ENCODE measurements at regions not wholly inside any gene's neighbourhood (a gene's known extent, or its start where the extent isn't known, plus 50 kb on each side); places are given as distances from the start of the nearest gene placed in this dataset.
"Not testable (repeated sequence)": the region's sequence is repeated elsewhere in the genome, so short reads cannot be mapped to it uniquely, and the experiment has no call there.

- not testable (repeated sequence) for H3K27ac Mint-ChIP-seq; H3K4me3 Mint-ChIP-seq; ATAC-seq (replicated peaks in 1 of 2); H3K27me3 Mint-ChIP-seq (ENCODE audit: low read depth); H3K36me3 Mint-ChIP-seq (ENCODE audit: insufficient read depth in 2 of 2); DNase-seq; H3K9me3 Mint-ChIP-seq; H3K4me1 Mint-ChIP-seq (ENCODE audit: low read depth)
Measured at GRCh38 chr21:26233297-26233696, 62.7 kb upstream of the APP start.

GRCh38 chr21:26232491-26232890 lies 61.9 kb upstream of the APP start:
- not testable (repeated sequence) for H3K4me1 Mint-ChIP-seq (ENCODE audit: low read depth); H3K9me3 Mint-ChIP-seq; H3K27me3 Mint-ChIP-seq (ENCODE audit: low read depth); DNase-seq; H3K36me3 Mint-ChIP-seq (ENCODE audit: insufficient read depth in 2 of 2); H3K27ac Mint-ChIP-seq; H3K4me3 Mint-ChIP-seq; ATAC-seq (replicated peaks in 1 of 2)

- ATAC-seq (replicated peaks in 1 of 2), result no peak
- H3K4me1 Mint-ChIP-seq (ENCODE audit: low read depth), result no peaks in the 10 kb centered on the region
- H3K27me3 Mint-ChIP-seq (ENCODE audit: low read depth), result no peaks in the 10 kb centered on the region
- no peak overlapping the region for H3K27ac Mint-ChIP-seq
- H3K9me3 Mint-ChIP-seq, result no peaks in the 10 kb centered on the region
- no peak overlapping the region for H3K4me3 Mint-ChIP-seq
- no peaks in the 10 kb centered on the region for H3K36me3 Mint-ChIP-seq (ENCODE audit: insufficient read depth in 2 of 2)
- no peak for DNase-seq
Measured at GRCh38 chr21:26227130-26227529, 56.6 kb upstream of the APP start.

GRCh38 chr21:26226724-26227123 lies 56.2 kb upstream of the APP start:
- no peaks in the 10 kb centered on the region for H3K27me3 Mint-ChIP-seq (ENCODE audit: low read depth)
- no peak overlapping the region for H3K4me3 Mint-ChIP-seq
- no peaks in the 10 kb centered on the region for H3K36me3 Mint-ChIP-seq (ENCODE audit: insufficient read depth in 2 of 2)
- ATAC-seq (replicated peaks in 1 of 2) (no peak), DNase-seq (no peak)
- H3K27ac Mint-ChIP-seq, result no peak overlapping the region
- H3K9me3 Mint-ChIP-seq, result no peaks in the 10 kb centered on the region
- H3K4me1 Mint-ChIP-seq (ENCODE audit: low read depth), result no peaks in the 10 kb centered on the region

- Mint-ChIP-seq H3K4me1 (ENCODE audit: low read depth) (no peaks in the 10 kb centered on the region), H3K36me3 (ENCODE audit: insufficient read depth in 2 of 2) (no peaks in the 10 kb centered on the region)
Measured at GRCh38 chr21:26225046-26225445, 54.5 kb upstream of the APP start.

GRCh38 chr21:26224366-26224765 lies 53.8 kb upstream of the APP start:
- Mint-ChIP-seq H3K27me3 (ENCODE audit: low read depth) (no peaks in the 10 kb centered on the region), H3K4me3 (no peak overlapping the region), H3K4me1 (ENCODE audit: low read depth) (no peaks in the 10 kb centered on the region), H3K9me3 (no peaks in the 10 kb centered on the region), H3K36me3 (ENCODE audit: insufficient read depth in 2 of 2) (no peaks in the 10 kb centered on the region), H3K27ac (no peak overlapping the region)
- ATAC-seq (replicated peaks in 1 of 2) (no peak), DNase-seq (no peak)

More at GRCh38 chr21:26225046-26225445, 54.5 kb upstream of the APP start:
- Mint-ChIP-seq H3K4me3 (no peak overlapping the region), H3K27ac (no peak overlapping the region), H3K27me3 (ENCODE audit: low read depth) (no peaks in the 10 kb centered on the region), H3K9me3 (no peaks in the 10 kb centered on the region)
- DNase-seq (no peak), ATAC-seq (replicated peaks in 1 of 2) (no peak)

Measured in activated T-cell treated with anti-CD3 and anti-CD28 coated beads, Interleukin-2, amount 50 U/mL, for 72 hours (primary cell).